Stimulated activated CD4-positive, alpha-beta T cell treated with anti-CD3 and anti-CD28 coated beads, Interleukin-4, amount 100 ng/mL, for 24 hours (primary cell): ENCODE measurements at regions not wholly inside any gene's neighbourhood (a gene's known extent, or its start where the extent isn't known, plus 50 kb on each side); places are given as distances from the start of the nearest gene placed in this dataset.
"Not testable (repeated sequence)": the region's sequence is repeated elsewhere in the genome, so short reads cannot be mapped to it uniquely, and the experiment has no call there.

Experiments
- DNase-seq: peaks from one replicate; pipeline ENCODE4 v3.0.0-alpha.2; 2020

- no peak for DNase-seq
Measured at GRCh38 chr12:13552830-13553229, 356.3 kb downstream of the EMP1 start.

GRCh38 chr12:13547283-13547682 is 350.8 kb downstream of the EMP1 start:
- no peak for DNase-seq

- DNase-seq, result no peak
Measured at GRCh38 chr12:13546231-13546630, 349.7 kb downstream of the EMP1 start.

- DNase-seq, result no peak
Measured at GRCh38 chr12:13539051-13539450, 342.5 kb downstream of the EMP1 start.

GRCh38 chr12:13538136-13538535 is 341.6 kb downstream of the EMP1 start:
- no peak for DNase-seq

- no peak for DNase-seq
Measured at GRCh38 chr12:13537623-13538022, 341.1 kb downstream of the EMP1 start.

GRCh38 chr12:13536219-13536910 is 339.8 kb downstream of the EMP1 start:
- no peak for DNase-seq

- peak; percentile 23 for DNase-seq
Measured at GRCh38 chr12:13534645-13535398, 338.3 kb downstream of the EMP1 start.

GRCh38 chr12:13534242-13534641 is 337.7 kb downstream of the EMP1 start:
- DNase-seq, result no peak

GRCh38 chr12:13530966-13531365 is 334.4 kb downstream of the EMP1 start:
- no peak for DNase-seq

GRCh38 chr12:13526185-13526921 is 329.8 kb downstream of the EMP1 start:
- not testable (repeated sequence) for DNase-seq

GRCh38 chr12:13523536-13524307 is 327.2 kb downstream of the EMP1 start:
- no peak for DNase-seq

GRCh38 chr12:13518034-13518433 is 321.5 kb downstream of the EMP1 start:
- not testable (repeated sequence) for DNase-seq

GRCh38 chr12:13509740-13510139 is 313.2 kb downstream of the EMP1 start:
- DNase-seq, result no peak

GRCh38 chr12:13505636-13506035 is 309.1 kb downstream of the EMP1 start:
- DNase-seq, result no peak

GRCh38 chr12:13505224-13505623 is 308.7 kb downstream of the EMP1 start:
- no peak for DNase-seq

GRCh38 chr12:13504736-13505135 is 308.2 kb downstream of the EMP1 start:
- no peak for DNase-seq

GRCh38 chr12:13504074-13504473 is 307.5 kb downstream of the EMP1 start:
- DNase-seq, result no peak

GRCh38 chr12:13503094-13503835 is 306.7 kb downstream of the EMP1 start:
- no peak for DNase-seq

- DNase-seq, result no peak
Measured at GRCh38 chr12:13499008-13499407, 302.5 kb downstream of the EMP1 start.

- no peak for DNase-seq
Measured at GRCh38 chr12:13496111-13496510, 299.6 kb downstream of the EMP1 start.

GRCh38 chr12:13489246-13489645 is 292.7 kb downstream of the EMP1 start:
- no peak for DNase-seq
